Astrocyte (in vitro differentiated cells and primary cell): ENCODE measurements at regions not wholly inside any gene's neighbourhood (a gene's known extent, or its start where the extent isn't known, plus 50 kb on each side); places are given as distances from the start of the nearest gene placed in this dataset.

Experiments
- CTCF ChIP-seq: IDR thresholded peaks from 2 replicates; pipeline ENCODE4 v1.5.1; 2011; ENCODE audit warnings: low read depth, mild to moderate bottlenecking, inconsistent platforms, low read length, moderate library complexity; ENCODE audit not compliant: insufficient read depth
- EZH2 ChIP-seq: IDR thresholded peaks from 2 replicates; pipeline ENCODE4 v1.6.1; 2012; ENCODE audit warnings: mild to moderate bottlenecking, low read length, inconsistent platforms; ENCODE audit not compliant: insufficient read depth

- TF ChIP-seq CTCF, result no peak
- TF ChIP-seq EZH2, result no peak
Observed at GRCh38 chr10:58932577-58933314, 243.7 kb upstream of the PHYHIPL start.
